OCI-LY7 (cell line): ENCODE measurements at regions not wholly inside any gene's neighbourhood (a gene's known extent, or its start where the extent isn't known, plus 50 kb on each side); places are given as distances from the start of the nearest gene placed in this dataset. TPM values are rescaled to one million over a fixed set of nuclear protein-coding genes. Genes with fewer than 3 reads are reported as not detected.

ENCODE experiments used
- BruUV-seq: library from RNA; stranded (reverse); fragments of 400-500 nt; replicated peaks from 2 replicates; lab custom pipeline; 2021; lab: Mats Ljungman, UMichigan
- CTCF ChIA-PET: fragments of 300-600 bp; sonication (Branson Sonifier 250); formaldehyde crosslinking; loops from one replicate; lab custom pipeline; 2022; ENCODE audit warnings: antibody characterized with exemption; ENCODE audit not compliant: unreplicated experiment; lab: Charles Lee
- POLR2A ChIA-PET: fragments of 300-600 bp; sonication (Branson Sonifier 250); formaldehyde crosslinking; loops from one replicate; lab custom pipeline; 2022; ENCODE audit warnings: antibody characterized with exemption; lab: Charles Lee
- DNase-seq: peaks from one replicate; pipeline ENCODE4 v3.0.0-alpha.2; 2015; ENCODE audit warnings: low spot score
- H2AFZ ChIP-seq: fragments of 200-600 bp; sonication (generic), shearing (Covaris generic); 2 replicates; pipeline ENCODE4 v1.6.1; 2014; ENCODE audit warnings: mild to moderate bottlenecking, antibody characterized with exemption, low read length, moderate library complexity
- H3K27ac ChIP-seq: fragments of 200-600 bp; sonication (generic); 2 replicates; pipeline ENCODE4 v1.5.1; 2014; ENCODE audit warnings: mixed run types, low read depth, mild to moderate bottlenecking, moderate library complexity, low read length, inconsistent platforms; ENCODE audit not compliant: poor library complexity, severe bottlenecking
- H3K36me3 ChIP-seq: fragments of 200-600 bp; sonication (generic); 2 replicates; pipeline ENCODE4 v1.6.1; 2014; ENCODE audit warnings: mild to moderate bottlenecking, antibody characterized with exemption, low read length, moderate library complexity, mixed read lengths; ENCODE audit not compliant: insufficient read depth
- H3K4me1 ChIP-seq: fragments of 200-600 bp; sonication (generic); 2 replicates; pipeline ENCODE4 v1.5.1; 2014; ENCODE audit warnings: mild to moderate bottlenecking, low read length; ENCODE audit not compliant: insufficient read depth, poor library complexity, severe bottlenecking
- H3K4me2 ChIP-seq: fragments of 200-600 bp; sonication (generic); 2 replicates; pipeline ENCODE4 v1.6.1; 2014; ENCODE audit warnings: mild to moderate bottlenecking, low read length
- H3K4me3 ChIP-seq: fragments of 200-600 bp; sonication (generic); 2 replicates; pipeline ENCODE4 v1.5.1; 2014; ENCODE audit warnings: mild to moderate bottlenecking, low read depth, low read length; ENCODE audit not compliant: poor library complexity, severe bottlenecking
- H3K79me2 ChIP-seq: fragments of 200-600 bp; sonication (generic); 2 replicates; pipeline ENCODE4 v1.6.1; 2016; ENCODE audit warnings: low read depth, mild to moderate bottlenecking, low read length, moderate library complexity, mixed read lengths; ENCODE audit not compliant: insufficient read depth
- H3K9me2 ChIP-seq: fragments of 200-600 bp; sonication (generic); 2 replicates; pipeline ENCODE4 v1.6.1; 2016; ENCODE audit warnings: mild to moderate bottlenecking, low read length, mixed read lengths; ENCODE audit not compliant: insufficient read depth
- H3K9me3 ChIP-seq: fragments of 200-600 bp; sonication (generic); 2 replicates; pipeline ENCODE4 v1.6.1; 2014; ENCODE audit warnings: mild to moderate bottlenecking, mixed run types, low read length, mixed read lengths
- H4K20me1 ChIP-seq: fragments of 200-600 bp; sonication (generic); 2 replicates; pipeline ENCODE4 v1.6.1; 2014; ENCODE audit warnings: mild to moderate bottlenecking, antibody characterized with exemption, low read length, moderate library complexity, mixed read lengths; ENCODE audit not compliant: insufficient read depth
- EZH2phosphoT487 ChIP-seq: fragments of 200-600 bp; sonication (generic); IDR thresholded peaks from 2 replicates; pipeline ENCODE4 v1.6.1; 2018; ENCODE audit warnings: low read depth, borderline replicate concordance, mild to moderate bottlenecking, mixed run types, antibody characterized with exemption, low read length, moderate library complexity, mixed read lengths
- intact Hi-C: fragments of 100-400 bp; cut with micrococcal nuclease; formaldehyde crosslinking; loops from one replicate; pipeline ENCODE4 v1.10.0; 2022; ENCODE audit not compliant: unreplicated experiment
- small RNA-seq: library from RNA; depleted of rRNA; stranded (forward); fragments of <200 nt; gene quantifications from one replicate; pipeline ENCODE3, GENCODE V24; 2014
- TF ChIP-seq, protein P1 (sequence below): fragments of 200-600 bp; sonication (generic); conservative IDR thresholded peaks from 2 replicates; pipeline ENCODE4 v1.5.1; 2014; ENCODE audit warnings: mild to moderate bottlenecking, antibody characterized with exemption, low read length, moderate library complexity, mixed read lengths

DNA sequence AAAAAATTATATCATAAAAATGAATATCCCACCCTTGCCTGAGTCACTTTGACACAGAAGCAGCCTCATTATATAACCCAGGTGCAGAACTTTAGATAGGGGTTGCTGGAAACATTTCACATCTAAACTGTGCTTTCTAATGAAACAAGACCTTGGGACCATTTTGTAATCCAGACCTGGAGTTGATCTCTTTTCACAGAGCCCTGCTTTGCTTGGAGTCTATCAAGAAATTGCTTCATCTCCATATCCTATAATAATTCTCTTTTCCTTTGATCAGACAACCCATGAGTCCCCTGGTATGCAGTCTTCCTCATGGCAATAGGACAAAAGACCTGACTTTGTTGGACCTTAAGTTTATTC lies 76.3 kb downstream of the HSD17B6 start:
- Histone ChIP-seq H3K79me2 (no peaks in the 10 kb centered on the region), H3K4me1 (no peaks in the 10 kb centered on the region), H3K9me2 (no peaks in the 10 kb centered on the region), H3K4me2 (no peak overlapping the region), H3K9me3 (no peaks in the 10 kb centered on the region), H4K20me1 (no peaks in the 10 kb centered on the region), H3K4me3 (no peak overlapping the region), H3K36me3 (no peaks in the 10 kb centered on the region), H2AFZ (no peak overlapping the region), H3K27ac (no peak overlapping the region)
- TF ChIP-seq, protein P1, sequence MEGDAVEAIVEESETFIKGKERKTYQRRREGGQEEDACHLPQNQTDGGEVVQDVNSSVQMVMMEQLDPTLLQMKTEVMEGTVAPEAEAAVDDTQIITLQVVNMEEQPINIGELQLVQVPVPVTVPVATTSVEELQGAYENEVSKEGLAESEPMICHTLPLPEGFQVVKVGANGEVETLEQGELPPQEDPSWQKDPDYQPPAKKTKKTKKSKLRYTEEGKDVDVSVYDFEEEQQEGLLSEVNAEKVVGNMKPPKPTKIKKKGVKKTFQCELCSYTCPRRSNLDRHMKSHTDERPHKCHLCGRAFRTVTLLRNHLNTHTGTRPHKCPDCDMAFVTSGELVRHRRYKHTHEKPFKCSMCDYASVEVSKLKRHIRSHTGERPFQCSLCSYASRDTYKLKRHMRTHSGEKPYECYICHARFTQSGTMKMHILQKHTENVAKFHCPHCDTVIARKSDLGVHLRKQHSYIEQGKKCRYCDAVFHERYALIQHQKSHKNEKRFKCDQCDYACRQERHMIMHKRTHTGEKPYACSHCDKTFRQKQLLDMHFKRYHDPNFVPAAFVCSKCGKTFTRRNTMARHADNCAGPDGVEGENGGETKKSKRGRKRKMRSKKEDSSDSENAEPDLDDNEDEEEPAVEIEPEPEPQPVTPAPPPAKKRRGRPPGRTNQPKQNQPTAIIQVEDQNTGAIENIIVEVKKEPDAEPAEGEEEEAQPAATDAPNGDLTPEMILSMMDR: no peak
- no peak for DNase-seq
- BruUV-seq: no TSS peak
- ChIA-PET CTCF (no interaction called here), POLR2A (interaction anchor here (0.7 kb wide), 1 partner anchor 10 kb away, joined by 3 read pairs; no protein-coding TSS in a partner anchor)
- intact Hi-C loops: no loop called here

GRCh38 chr12:56838621-56839488 lies 75.7 kb downstream of the HSD17B6 start:
- TF ChIP-seq EZH2phosphoT487: no peak
- TF ChIP-seq, protein P1: no peak
- intact Hi-C loops: no loop called here
- DNase-seq: no peak
- H3K9me2 ChIP-seq: no peaks in the 10 kb centered on the region
- ChIA-PET CTCF (no interaction called here), POLR2A (no interaction called here)
- no peaks in the 10 kb centered on the region for H3K36me3 ChIP-seq
- no peaks in the 10 kb centered on the region for H3K9me3 ChIP-seq
- no peaks in the 10 kb centered on the region for H4K20me1 ChIP-seq
- no peak overlapping the region for H2AFZ ChIP-seq
- no TSS peak for BruUV-seq
- H3K4me3 ChIP-seq: no peak overlapping the region
- no peaks in the 10 kb centered on the region for H3K4me1 ChIP-seq
- no peak overlapping the region for H3K4me2 ChIP-seq
- H3K79me2 ChIP-seq: no peaks in the 10 kb centered on the region
- H3K27ac ChIP-seq: no peak overlapping the region

Small RNA genes lying in the stretch of these regions (small RNA-seq; reads per million reads assigned to genes)
- gene AC121758.2: not detected
- gene RF00554: not detected
